Karpas-422 (cell line): ENCODE measurements at regions not wholly inside any gene's neighbourhood (a gene's known extent, or its start where the extent isn't known, plus 50 kb on each side); places are given as distances from the start of the nearest gene placed in this dataset.

ENCODE experiments used
- DNase-seq: peaks from one replicate; pipeline ENCODE4 v3.0.0-alpha.2; 2015
- H2AFZ ChIP-seq: fragments of 200-600 bp; sonication (generic); 2 replicates; pipeline ENCODE4 v1.6.1; 2014; ENCODE audit warnings: antibody characterized with exemption, low read length, mixed read lengths
- H3K27ac ChIP-seq: fragments of 200-600 bp; sonication (generic); 2 replicates; pipeline ENCODE4 v1.5.1; 2014; ENCODE audit warnings: mild to moderate bottlenecking, low read length, moderate library complexity
- H3K27me3 ChIP-seq: fragments of 200-600 bp; sonication (generic); 2 replicates; pipeline ENCODE4 v1.6.1; 2014; ENCODE audit warnings: low read length, mixed read lengths
- H3K36me3 ChIP-seq: fragments of 200-600 bp; sonication (generic); 2 replicates; pipeline ENCODE4 v1.6.1; 2014; ENCODE audit warnings: low read length, mixed read lengths; ENCODE audit not compliant: insufficient read depth
- H3K4me1 ChIP-seq: fragments of 200-600 bp; sonication (generic); 2 replicates; pipeline ENCODE4 v1.6.1; 2014; ENCODE audit warnings: mild to moderate bottlenecking, low read length, mixed read lengths
- H3K4me2 ChIP-seq: fragments of 200-600 bp; sonication (generic); 2 replicates; pipeline ENCODE4 v1.6.1; 2014; ENCODE audit warnings: low read length, low read depth, mild to moderate bottlenecking; ENCODE audit not compliant: poor library complexity, severe bottlenecking
- H3K4me3 ChIP-seq: fragments of 200-600 bp; sonication (generic); 2 replicates; pipeline ENCODE4 v1.5.1; 2014; ENCODE audit warnings: mild to moderate bottlenecking, antibody characterized with exemption, low read length, mixed read lengths
- H3K79me2 ChIP-seq: fragments of 200-600 bp; sonication (generic); 2 replicates; pipeline ENCODE4 v1.6.1; 2014; ENCODE audit warnings: mild to moderate bottlenecking, low read length, mixed read lengths
- H3K9ac ChIP-seq: fragments of 200-600 bp; sonication (generic); 2 replicates; pipeline ENCODE4 v1.6.0; 2014; ENCODE audit warnings: low read length
- H3K9me2 ChIP-seq: fragments of 200-600 bp; sonication (generic), shearing (Covaris generic); replicated peaks from 2 replicates; pipeline ENCODE4 v1.6.0; 2014; ENCODE audit warnings: mild to moderate bottlenecking, low read length, moderate library complexity; ENCODE audit not compliant: insufficient read depth
- H3K9me3 ChIP-seq: fragments of 300-700, 200-600 bp; sonication (generic); 2 replicates; pipeline ENCODE4 v1.6.1; 2014; ENCODE audit warnings: low read length, mixed read lengths
- H4K20me1 ChIP-seq: fragments of 200-600 bp; sonication (generic); 2 replicates; pipeline ENCODE4 v1.6.1; 2014; ENCODE audit warnings: mild to moderate bottlenecking, antibody characterized with exemption, low read length, low read depth; ENCODE audit not compliant: insufficient read depth

DNA sequence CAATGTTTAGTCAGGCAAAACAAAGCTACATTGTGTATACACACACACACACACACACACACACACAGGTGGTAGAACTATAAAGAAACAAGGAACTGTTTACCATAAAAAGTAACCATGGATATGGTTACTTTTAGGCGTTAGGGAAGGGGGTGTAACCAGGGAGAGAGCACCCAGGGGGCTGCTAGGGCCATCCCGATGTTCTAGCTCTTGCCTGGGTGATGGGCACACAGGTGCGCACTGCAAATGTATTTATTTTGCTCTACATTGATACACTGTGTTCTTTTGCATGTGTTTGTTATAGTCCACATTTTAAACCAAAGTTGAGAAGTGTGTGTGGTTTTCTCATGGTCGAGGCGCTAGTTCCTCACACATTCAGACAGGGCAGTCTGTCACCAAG, 69.8 kb upstream of the MYCN start:
- H3K9me2 ChIP-seq: no peaks in the 10 kb centered on the region
- no peaks in the 10 kb centered on the region for H4K20me1 ChIP-seq
- no peak overlapping the region for H2AFZ ChIP-seq
- no peak overlapping the region for H3K4me2 ChIP-seq
- no peaks in the 10 kb centered on the region for H3K36me3 ChIP-seq
- H3K9ac ChIP-seq: no peak overlapping the region
- DNase-seq: no peak
- no peaks in the 10 kb centered on the region for H3K79me2 ChIP-seq
- no peaks in the 10 kb centered on the region for H3K9me3 ChIP-seq
- no peaks in the 10 kb centered on the region for H3K4me1 ChIP-seq
- H3K27me3 ChIP-seq: no peaks in the 10 kb centered on the region
- H3K27ac ChIP-seq: no peak overlapping the region
- no peak overlapping the region for H3K4me3 ChIP-seq

DNA sequence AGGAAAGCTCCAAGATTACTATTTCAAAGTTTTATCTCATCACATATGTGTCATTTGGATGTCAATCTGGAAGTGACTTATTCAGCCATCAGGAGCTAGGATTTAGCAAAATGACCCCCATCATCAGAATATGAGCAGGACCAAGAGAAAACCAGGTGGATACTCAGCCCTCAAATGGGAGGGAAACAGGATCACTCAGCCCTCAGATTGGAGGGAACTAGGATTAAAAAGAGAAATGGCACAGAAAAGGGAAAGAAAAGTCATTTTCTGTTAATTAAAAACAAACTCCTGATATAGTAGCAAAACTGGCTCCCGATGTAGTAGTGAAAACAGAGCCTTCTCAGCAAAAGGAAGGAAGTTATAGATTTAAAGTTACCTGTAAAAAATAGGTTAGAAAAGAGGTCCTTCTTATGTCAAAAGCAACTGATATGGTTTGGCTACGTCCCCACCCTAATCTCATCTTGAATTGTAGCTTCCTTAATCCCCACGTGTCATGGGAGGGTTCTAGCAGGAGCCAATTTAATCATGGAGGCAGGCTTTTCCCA, 69.0 kb upstream of the MYCN start:
- H4K20me1 ChIP-seq: no peaks in the 10 kb centered on the region
- no peak overlapping the region for H3K4me2 ChIP-seq
- no peak overlapping the region for H3K4me3 ChIP-seq
- H3K27ac ChIP-seq: no peak overlapping the region
- H3K79me2 ChIP-seq: no peaks in the 10 kb centered on the region
- H3K9me3 ChIP-seq: no peaks in the 10 kb centered on the region
- H3K9ac ChIP-seq: no peak overlapping the region
- H2AFZ ChIP-seq: no peak overlapping the region
- H3K9me2 ChIP-seq: no peaks in the 10 kb centered on the region
- no peak for DNase-seq
- H3K36me3 ChIP-seq: no peaks in the 10 kb centered on the region
- H3K27me3 ChIP-seq: no peaks in the 10 kb centered on the region
- no peaks in the 10 kb centered on the region for H3K4me1 ChIP-seq

DNA sequence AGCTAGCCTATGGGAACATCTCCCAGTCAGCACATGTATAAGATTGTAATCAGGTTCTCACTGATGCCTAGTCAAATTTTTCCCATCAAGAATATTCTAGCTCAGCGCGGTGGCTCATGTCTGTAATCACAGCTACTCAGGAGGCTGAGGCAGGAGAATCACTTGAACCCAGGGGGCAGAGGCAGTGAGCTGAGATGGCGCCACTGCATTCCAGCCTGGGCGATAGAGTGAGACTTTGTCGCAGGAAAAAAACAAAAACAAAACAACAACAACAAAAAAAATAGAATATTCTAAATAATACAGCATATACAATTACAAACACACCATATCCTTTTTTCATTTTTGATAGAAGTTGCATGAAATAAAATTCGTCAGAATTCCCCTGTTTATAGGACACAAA, 67.5 kb upstream of the MYCN start:
- Histone ChIP-seq H3K9me2 (no peaks in the 10 kb centered on the region), H3K79me2 (no peaks in the 10 kb centered on the region), H4K20me1 (no peaks in the 10 kb centered on the region), H3K27me3 (no peaks in the 10 kb centered on the region), H3K36me3 (no peaks in the 10 kb centered on the region), H3K9ac (no peak overlapping the region), H3K4me3 (no peak overlapping the region), H3K4me1 (no peaks in the 10 kb centered on the region), H3K4me2 (no peak overlapping the region), H3K27ac (no peak overlapping the region), H2AFZ (no peak overlapping the region), H3K9me3 (no peaks in the 10 kb centered on the region)
- no peak for DNase-seq

DNA sequence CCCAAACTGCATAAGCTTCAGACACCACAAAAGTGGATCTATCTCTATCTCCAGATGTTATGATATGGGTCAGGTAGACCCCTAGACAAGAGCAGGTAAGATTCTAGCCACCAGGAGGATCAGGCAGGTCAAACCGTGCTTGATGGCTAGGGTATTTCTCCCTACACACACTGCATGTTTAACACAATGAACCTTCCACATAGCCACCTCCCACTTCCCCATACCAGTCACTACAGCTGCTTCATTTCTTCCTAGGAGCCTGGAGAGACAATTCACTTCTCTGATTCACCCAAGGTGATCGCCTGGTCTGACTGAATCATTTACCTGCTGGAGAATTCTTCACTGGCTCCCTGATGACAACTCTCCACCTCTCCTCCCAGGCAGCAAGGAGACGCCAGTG, 66.0 kb upstream of the MYCN start:
- Histone ChIP-seq H3K9ac (no peak overlapping the region), H3K4me2 (no peak overlapping the region), H3K27ac (no peak overlapping the region), H3K79me2 (no peaks in the 10 kb centered on the region), H3K4me3 (no peak overlapping the region), H2AFZ (no peak overlapping the region), H3K9me3 (no peaks in the 10 kb centered on the region), H4K20me1 (no peaks in the 10 kb centered on the region), H3K27me3 (no peaks in the 10 kb centered on the region), H3K36me3 (no peaks in the 10 kb centered on the region), H3K9me2 (no peaks in the 10 kb centered on the region), H3K4me1 (no peaks in the 10 kb centered on the region)
- DNase-seq: no peak

DNA sequence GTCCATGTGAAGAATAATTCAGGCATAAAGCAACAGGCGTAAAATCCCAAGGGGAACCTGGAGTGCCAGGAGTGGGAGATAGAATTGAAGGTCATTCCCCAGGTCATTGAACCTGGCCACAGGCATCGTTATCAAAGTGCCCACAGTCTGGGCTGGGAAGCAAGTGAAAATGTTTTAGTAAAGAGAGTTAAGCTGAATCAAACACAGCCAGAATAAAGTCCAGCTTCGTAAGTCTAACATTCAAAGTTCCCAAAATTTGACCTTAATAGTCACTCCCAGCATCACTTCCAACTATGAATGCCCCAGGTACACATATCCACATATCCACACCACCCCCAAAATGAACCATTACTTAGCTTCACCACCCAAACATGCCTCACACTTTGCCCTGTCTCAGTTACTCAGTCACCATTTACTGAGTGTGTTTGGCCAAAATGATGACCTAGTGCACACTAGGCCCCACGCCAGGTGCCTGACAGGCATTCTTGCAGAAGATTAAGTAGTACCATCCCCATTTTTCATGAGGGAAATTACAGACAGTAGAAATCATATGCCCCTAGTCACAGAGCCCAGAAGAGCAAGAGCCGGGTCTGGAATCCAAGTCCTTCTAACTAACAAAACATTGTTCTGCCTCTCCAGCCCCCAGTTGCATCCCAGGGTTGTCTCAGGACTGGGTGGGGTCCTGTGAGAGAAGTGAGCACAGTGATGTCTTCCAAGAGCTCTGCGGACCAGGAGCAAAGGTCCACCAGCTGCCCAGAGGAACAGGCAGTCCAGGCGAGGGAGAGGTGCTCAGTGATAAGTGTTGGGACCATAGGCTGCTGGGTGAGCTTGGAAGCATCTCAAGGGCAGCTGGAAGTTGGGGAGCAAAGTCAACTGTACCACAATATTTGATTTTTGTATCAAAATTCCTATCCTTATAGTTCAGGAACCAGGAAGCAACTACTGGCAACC, 65.2 kb upstream of the MYCN start:
- Histone ChIP-seq H3K9me3 (no peaks in the 10 kb centered on the region), H3K27me3 (no peaks in the 10 kb centered on the region), H3K36me3 (no peaks in the 10 kb centered on the region), H3K79me2 (no peaks in the 10 kb centered on the region), H3K27ac (no peak overlapping the region), H3K9ac (no peak overlapping the region), H3K9me2 (no peaks in the 10 kb centered on the region), H3K4me2 (no peak overlapping the region), H3K4me1 (no peaks in the 10 kb centered on the region), H3K4me3 (no peak overlapping the region), H4K20me1 (no peaks in the 10 kb centered on the region), H2AFZ (no peak overlapping the region)
- no peak for DNase-seq

DNA sequence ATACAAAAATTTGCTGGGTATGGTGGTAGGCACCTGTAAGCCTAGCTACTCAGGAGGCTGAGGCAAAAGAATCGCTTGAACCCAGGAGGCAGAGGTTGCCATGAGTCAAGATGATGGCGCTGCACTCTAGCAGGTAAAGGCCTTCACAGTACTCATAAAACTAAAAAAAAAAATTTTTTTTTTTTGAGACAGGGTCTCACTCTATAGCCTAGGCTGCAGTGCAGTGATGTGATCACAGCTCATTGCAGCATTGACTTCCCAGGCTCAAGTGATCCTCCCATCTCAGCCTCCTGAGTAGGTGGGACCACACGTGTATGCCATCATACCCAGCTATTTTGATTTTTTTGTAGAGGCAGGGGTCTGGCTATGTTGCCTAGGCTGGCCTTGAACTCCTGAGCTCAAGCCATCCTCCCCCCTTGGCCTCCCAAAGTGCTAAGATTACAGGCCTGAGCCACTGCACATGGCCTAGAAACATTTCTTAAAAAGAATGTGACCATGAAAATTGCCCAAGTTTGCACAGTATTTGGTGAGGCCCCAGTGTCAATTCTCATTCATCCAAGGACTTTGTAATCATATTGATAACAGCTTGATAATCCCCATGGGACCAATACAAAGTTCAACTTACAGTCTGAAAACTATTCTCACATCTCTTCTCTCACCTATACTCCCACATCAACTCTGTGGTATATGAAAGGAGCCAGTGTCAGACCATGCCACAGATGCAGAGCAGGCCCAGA, 64.2 kb upstream of the MYCN start:
- H3K4me1 ChIP-seq: no peaks in the 10 kb centered on the region
- no peak overlapping the region for H3K27ac ChIP-seq
- H3K9me3 ChIP-seq: no peaks in the 10 kb centered on the region
- DNase-seq: no peak
- H3K9me2 ChIP-seq: no peaks in the 10 kb centered on the region
- no peaks in the 10 kb centered on the region for H3K79me2 ChIP-seq
- H3K4me2 ChIP-seq: no peak overlapping the region
- H3K9ac ChIP-seq: no peak overlapping the region
- H3K27me3 ChIP-seq: no peaks in the 10 kb centered on the region
- H3K36me3 ChIP-seq: no peaks in the 10 kb centered on the region
- no peak overlapping the region for H2AFZ ChIP-seq
- no peak overlapping the region for H3K4me3 ChIP-seq
- no peaks in the 10 kb centered on the region for H4K20me1 ChIP-seq

DNA sequence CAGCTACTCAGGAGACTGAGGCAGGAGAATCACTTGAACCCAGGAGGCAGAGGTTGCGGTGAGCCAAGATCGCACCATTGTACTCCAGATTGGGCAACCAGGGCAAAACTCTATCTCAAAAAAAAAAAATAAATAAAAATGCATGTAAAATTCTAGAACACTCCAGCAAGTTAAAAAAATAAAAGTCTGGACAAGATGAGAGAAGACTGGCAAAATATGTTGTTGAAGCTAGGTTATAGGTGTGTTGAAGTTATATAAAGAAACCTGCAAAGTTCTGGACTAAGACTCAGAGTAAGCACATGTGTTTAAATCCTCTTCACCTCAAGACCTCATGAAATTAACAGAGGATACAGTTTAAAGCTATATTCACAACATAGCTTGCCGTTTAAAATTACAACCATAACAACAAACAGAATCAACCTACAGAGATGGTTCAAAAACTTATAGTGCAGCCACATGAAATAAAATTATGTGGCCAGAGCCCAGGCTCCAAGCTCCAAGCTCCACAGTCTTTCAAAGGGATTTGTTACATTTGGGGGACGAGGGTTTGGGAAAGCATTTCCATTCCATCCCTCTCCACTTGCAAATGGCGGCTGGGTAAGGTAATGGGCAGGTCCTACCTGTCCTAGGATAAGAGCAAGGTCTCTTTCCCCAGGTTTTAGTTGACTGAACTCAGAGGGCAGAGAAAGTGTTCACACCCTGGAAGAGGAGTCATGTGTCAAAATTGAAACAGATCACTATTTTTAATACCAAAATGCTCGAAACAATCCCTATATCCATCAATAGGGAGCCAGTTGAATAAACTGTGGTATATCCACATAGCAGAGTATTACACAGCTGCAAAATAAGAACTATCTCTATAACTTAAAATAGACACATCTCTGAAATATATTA, 59.9 kb upstream of the MYCN start:
- H3K79me2 ChIP-seq: no peaks in the 10 kb centered on the region
- no peak overlapping the region for H3K27ac ChIP-seq
- DNase-seq: no peak

DNA sequence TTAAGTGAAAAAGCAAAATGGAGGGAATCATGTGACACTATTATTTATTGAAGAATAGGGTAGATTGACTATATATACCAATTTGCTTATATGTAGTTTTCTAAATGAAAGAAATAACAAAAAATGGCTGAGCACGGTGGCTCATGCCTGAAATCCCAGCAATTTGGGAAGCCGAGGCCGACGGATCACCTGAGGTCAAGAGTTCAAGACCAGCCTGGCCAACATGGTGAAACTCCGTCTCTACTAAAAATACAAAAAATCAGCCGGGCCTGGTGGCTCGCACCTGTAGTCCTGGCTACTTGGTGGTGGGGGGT, 59.3 kb upstream of the MYCN start:
- Histone ChIP-seq H4K20me1 (no peaks in the 10 kb centered on the region), H3K9ac (no peak overlapping the region), H3K9me3 (no peaks in the 10 kb centered on the region), H2AFZ (no peak overlapping the region), H3K4me1 (no peaks in the 10 kb centered on the region), H3K9me2 (no peaks in the 10 kb centered on the region), H3K79me2 (no peaks in the 10 kb centered on the region), H3K4me3 (no peak overlapping the region), H3K36me3 (no peaks in the 10 kb centered on the region), H3K27me3 (no peaks in the 10 kb centered on the region), H3K4me2 (no peak overlapping the region), H3K27ac (no peak overlapping the region)
- DNase-seq: no peak

More for the DNA sequence above, 59.9 kb upstream of the MYCN start:
- Histone ChIP-seq H3K4me1 (no peaks in the 10 kb centered on the region), H2AFZ (no peak overlapping the region), H4K20me1 (no peaks in the 10 kb centered on the region), H3K9ac (no peak overlapping the region), H3K9me3 (no peaks in the 10 kb centered on the region), H3K4me3 (no peak overlapping the region), H3K4me2 (no peak overlapping the region), H3K36me3 (no peaks in the 10 kb centered on the region), H3K9me2 (no peaks in the 10 kb centered on the region), H3K27me3 (no peaks in the 10 kb centered on the region)
